Ureter (tissue), 1 donor: ENCODE measurements at regions not wholly inside any gene's neighbourhood (a gene's known extent, or its start where the extent isn't known, plus 50 kb on each side); places are given as distances from the start of the nearest gene placed in this dataset.
"Not testable (repeated sequence)": the region's sequence is repeated elsewhere in the genome, so short reads cannot be mapped to it uniquely, and the experiment has no call there.

Experiments used
- DNase-seq: peaks from one replicate; pipeline ENCODE4 v3.0.0-alpha.2; 2020; ENCODE audit warnings: low spot score
- donor health status: DM: yes; HTN: yes; CAD: no.

GRCh38 chr3:59360312-59360711, 310.5 kb upstream of the CFAP20DC start:
- DNase-seq, result not testable (repeated sequence)

GRCh38 chr3:59341459-59341858, 291.6 kb upstream of the CFAP20DC start:
- no peak for DNase-seq

DNA sequence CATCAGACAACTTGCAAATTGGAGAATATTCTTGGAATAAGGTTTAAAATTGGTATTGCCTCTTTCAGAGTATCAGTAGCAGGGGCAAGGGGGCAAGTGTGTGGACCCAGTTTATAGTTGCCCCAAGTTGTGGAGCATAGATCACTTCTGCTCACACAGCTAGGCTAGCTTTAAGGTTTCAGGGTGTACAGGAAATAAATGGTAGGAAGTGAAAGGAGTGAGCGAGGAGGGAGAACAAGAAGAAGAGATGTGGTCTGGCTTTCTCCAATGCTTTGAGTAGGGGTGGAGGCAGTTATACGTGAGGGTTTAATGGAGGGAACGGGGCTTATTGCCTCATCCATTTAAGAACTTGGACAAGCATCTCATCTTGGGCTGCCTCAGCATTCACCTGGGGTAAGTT, 290.0 kb upstream of the CFAP20DC start:
- DNase-seq, result no peak

DNA sequence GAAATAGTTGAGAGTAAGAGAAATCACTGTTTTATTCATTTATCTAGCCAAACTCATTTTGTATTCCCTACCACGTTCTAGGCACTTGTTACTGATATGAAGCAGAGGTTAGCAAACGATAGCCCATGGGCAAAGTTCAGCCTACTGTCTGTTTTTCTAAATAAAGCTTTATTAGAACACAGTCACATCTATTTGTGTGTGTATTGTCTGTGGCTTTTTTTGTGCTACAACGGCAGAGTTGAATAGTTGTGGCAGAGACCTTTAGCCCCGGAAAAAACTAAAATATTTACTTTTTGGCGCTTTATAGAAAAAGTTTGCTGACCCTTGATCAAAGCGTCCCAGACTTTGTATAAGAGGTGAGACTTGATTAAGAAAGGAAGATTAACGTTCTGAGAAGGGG, 289.1 kb upstream of the CFAP20DC start:
- DNase-seq, result no peak

DNA sequence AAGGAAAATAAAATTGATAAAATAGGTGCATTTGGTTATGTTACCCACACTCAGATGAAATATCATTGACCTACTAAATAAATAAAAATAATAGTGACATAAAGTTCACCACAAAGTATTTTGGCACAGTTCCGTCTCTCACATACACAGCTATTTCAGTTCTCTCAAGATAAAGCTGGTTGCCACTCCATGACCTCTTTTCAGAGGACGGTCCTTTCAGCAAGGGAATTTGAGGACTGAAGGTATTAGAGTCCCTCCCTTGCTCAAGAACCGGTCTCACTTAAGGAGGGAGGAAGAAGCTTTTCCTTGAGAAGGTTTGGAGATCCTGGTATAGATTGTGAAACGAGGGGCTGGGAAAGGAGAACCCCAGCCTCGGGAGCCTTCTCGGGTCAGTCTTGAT, 285.5 kb upstream of the CFAP20DC start:
- no peak for DNase-seq

DNA sequence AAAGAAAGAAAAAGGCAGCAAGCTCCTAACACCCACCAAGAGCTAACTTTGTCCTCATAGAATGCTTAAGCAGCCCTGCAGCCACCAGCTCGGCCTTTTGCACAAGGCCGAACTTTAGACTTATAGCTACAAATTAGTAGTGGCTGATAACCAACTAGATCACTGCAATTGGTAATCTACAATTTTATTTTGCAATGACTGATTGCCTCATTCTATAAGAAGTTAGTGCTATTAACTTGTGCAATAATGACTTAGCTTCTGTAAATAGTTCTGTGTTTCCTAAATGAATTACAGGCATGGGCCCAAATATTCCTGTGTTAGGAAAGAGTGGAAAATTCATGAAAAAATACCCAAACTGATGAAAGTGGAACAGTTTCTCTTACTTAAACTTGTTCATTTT, 284.8 kb upstream of the CFAP20DC start:
- DNase-seq, result no peak

DNA sequence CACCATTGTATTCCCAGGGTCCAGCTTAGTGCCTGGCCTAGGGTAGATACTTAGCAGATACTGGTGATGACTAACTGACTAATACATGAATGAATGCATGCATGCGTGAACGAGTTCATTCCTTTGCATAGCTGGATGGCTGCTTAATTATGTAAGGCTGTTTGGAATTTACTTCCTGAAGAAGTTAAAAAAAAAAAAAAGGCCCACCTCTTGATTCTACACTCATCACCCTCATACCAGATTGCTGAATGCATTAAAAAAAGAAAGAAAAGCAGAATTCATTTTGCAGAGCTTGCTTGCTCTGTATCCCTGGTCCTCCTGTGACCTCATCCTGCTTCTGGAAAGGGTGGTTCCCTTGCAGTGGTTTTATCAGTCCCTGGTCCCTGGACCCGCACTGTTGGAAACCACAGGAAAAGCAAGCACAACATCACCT, 277.6 kb upstream of the CFAP20DC start:
- no peak for DNase-seq

- DNase-seq, result no peak
Measured at GRCh38 chr3:59326246-59327024, 276.6 kb upstream of the CFAP20DC start.

GRCh38 chr3:59321881-59322540, 272.2 kb upstream of the CFAP20DC start:
- DNase-seq, result no peak

- no peak for DNase-seq
Measured at GRCh38 chr3:59320080-59320479, 270.3 kb upstream of the CFAP20DC start.

DNA sequence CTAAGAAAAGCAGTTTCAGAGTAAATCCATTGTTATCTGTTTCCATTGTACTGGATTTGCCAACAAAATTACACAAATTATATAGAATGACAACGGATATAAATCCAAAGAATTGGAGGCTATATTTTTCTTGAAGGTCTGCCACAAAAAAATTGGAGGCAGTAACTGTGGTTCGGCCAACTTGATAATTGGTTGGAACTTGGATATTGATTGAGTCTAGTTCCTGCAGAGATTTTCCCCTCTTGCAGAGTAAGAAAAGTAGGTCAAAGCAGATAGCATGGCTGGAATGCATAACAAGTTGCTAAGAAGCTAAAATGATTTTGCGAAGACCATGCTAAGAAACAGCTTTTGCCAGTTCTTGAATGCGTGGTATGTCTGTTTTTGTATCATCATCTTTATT, 269.6 kb upstream of the CFAP20DC start:
- no peak for DNase-seq

DNA sequence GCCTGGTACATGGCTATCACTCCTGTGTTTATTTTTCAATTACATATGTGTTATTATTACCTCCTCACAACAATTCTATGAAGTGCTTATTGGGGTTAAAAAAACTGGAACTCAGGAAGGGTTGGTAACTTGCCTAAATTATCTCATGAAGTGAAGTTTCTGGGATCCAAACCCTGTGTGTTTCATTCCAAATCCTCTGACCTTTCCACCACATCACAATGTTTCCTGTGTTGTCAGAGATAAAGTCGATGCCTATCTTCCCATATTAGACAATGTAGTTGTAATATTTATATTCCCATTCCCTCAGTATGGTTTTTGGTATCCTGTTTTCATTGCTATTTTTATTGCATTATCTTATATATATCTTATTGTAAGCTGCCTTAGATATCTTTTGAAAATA, 269.1 kb upstream of the CFAP20DC start:
- no peak for DNase-seq

- DNase-seq, result no peak
Measured at GRCh38 chr3:59317386-59317785, 267.6 kb upstream of the CFAP20DC start.

- no peak for DNase-seq
Measured at GRCh38 chr3:59316688-59317275, 267.0 kb upstream of the CFAP20DC start.

DNA sequence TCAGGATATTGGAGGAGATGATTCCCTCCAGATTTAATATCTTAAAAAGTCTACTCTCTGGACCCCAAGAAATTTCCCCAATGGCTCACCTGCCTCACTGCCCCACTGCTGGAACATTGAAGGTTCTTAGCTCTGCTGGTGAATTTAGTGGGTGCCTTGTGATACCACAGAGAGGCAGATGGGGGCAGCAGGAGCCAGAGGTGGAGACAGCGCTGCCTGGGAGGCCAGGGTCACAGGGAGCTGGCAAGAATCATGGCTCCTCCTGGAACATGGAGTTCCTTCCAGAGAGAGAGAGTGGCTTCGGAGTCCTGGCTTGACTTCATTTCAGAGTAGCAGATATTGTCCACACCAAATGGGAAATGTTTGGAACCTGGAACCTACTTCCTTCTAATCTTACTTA, 263.5 kb upstream of the CFAP20DC start:
- no peak for DNase-seq

DNA sequence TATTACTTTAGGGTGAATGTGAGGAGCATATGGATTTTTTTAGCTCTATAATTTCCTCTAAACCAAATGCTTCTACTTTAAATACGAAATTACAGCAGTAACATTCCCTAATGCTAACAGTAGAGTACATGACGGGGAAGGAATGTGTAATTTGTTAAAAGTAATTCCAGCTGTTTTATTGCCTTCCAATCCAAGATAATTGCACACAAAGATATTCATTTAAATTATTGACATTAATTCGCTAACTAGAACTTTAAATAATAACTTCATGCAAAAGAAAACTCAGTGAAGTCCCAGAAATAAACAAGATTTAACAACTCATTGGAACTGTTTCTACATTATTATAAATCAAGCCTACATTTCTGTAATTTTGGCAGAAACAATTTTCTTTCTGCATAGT, 261.4 kb upstream of the CFAP20DC start:
- no peak for DNase-seq

DNA sequence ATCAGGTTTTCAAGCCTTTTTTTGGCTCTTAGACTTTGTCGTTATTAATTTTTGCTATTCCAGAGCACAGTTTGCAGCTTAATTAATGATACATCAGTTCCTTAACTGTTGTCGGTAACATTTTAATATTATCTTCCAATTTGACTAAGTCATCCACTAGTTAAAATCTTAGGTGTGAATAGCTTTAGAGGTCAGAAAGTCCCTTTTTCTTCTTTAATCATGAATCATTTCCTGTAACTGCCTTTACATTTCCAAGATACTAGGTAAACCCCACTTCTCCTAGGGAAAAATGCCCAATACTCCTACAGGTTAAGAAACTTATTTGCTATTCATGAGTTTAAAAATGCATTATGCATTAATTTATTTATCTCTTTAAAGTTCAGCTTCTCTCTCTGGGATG, 260.9 kb upstream of the CFAP20DC start:
- no peak for DNase-seq

- no peak for DNase-seq
Measured at GRCh38 chr3:59308684-59309083, 258.9 kb upstream of the CFAP20DC start.

DNA sequence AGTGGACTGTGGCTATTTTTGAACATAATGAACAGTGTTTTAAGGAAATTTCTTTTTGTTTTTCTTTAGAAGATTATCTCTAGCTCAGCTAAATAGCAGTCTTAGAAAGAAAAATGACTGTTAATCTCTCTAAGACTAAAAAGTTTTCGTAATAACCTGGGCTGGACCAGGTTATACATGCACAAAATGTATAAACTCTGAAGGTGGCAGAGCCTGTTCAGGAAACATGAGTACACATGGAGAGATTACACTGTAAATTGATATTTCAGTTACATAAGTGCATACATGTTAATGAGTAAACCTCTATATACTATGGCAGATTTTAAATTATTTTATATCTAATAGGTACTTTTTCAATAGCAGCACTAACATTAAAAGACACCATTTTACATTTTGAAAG, 258.2 kb upstream of the CFAP20DC start:
- no peak for DNase-seq

DNA sequence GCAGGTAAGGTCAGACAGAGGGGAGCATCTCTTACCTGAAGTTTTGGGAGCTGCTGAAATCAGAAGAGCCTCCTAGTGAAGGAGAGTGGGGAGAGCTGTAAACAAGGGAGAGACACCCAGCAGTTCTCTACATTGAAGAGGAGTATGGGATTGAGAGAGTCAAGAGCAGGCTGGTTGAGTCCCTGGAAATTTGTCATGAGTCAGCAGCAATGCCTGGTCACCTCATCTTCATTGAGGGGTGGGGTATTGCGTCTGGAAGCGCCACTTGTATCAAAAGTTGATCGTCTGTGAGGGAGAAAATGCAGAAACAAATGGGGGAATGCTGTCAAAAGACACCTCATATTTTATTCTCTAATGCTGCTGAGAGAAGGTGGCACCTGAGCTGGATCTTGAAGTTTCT, 256.6 kb upstream of the CFAP20DC start:
- no peak for DNase-seq

DNA sequence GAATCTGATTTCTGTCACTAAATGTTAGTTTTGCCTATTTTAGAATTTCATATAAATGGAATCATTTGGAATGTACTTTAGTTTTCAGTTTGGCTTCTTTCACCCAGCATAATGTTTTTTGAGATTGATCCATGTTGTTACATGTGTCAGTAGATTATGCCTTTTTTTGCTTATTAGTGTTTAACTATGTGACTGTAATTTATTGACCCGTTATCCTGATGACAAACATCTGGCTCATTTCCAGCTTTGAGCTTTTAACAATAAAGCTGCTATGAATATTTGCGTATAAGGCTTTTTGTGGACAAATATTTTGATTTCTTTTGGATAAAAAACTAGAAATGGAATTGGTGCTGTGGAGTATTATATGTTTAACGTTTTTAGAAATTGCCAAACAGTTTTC, 254.5 kb upstream of the CFAP20DC start:
- DNase-seq, result no peak

DNA sequence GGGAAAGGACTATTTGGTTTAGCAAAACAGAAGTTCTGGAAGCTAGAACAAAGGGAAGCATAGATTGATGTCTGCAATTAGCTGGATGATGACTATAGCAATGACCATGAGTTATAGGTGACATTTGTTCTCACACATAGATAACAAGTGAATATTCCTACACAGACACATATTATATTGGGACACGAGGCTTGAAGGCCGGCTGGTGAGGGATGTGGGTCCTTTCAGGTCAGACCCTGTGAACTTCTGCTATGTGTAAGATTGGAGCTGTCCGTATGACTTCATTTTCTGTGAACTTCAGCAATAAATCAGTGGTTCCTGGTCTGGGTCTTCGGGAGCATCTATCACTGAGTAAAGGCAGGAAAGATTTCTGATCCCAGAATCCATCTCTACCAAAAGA, 253.6 kb upstream of the CFAP20DC start:
- no peak for DNase-seq

DNA sequence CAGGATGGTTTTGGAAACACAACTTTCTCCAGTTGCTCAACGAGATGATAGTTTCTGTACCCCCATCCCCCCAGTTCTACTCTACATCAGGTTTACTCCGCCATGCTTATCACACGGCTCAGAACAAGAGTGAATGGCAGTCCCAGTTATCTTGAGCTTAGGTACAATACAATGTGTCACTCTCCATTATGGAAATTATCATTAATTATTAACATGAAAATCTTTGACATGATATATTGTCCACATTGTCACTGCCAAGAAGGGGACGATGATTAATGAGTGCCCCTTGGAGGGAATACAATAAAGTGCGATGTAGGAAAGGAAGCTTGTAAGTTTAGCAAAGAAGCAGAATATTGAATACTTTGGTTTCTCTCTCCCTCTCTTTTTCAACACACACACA, 252.6 kb upstream of the CFAP20DC start:
- DNase-seq, result no peak
